Vagina (tissue), 2 donors: ENCODE measurements at regions not wholly inside any gene's neighbourhood (a gene's known extent, or its start where the extent isn't known, plus 50 kb on each side); places are given as distances from the start of the nearest gene placed in this dataset.

ENCODE experiments used
- DNase-seq, 2 donors: peaks; one replicate each; pipeline ENCODE4 v3.0.0-alpha.2; 2017; ENCODE audit errors: extremely low spot score in 2 of 2
- H3K27ac ChIP-seq: fragments of 200-600 bp; sonication (generic); one replicate; pipeline ENCODE4 v1.5.1; 2019
- H3K27me3 ChIP-seq: fragments of 200-600 bp; sonication (generic); one replicate; pipeline ENCODE4 v1.5.1; 2019
- H3K36me3 ChIP-seq, 2 donors: fragments of 200-600 bp; sonication (generic); one replicate each; pipeline ENCODE4 v1.5.1; 2017 to 2019
- H3K4me1 ChIP-seq: fragments of 200-600 bp; sonication (generic); one replicate; pipeline ENCODE4 v1.5.1; 2019
- H3K4me3 ChIP-seq, 2 donors: fragments of 200-600 bp; sonication (generic); 1 replicate in 1 of 2; 2 replicates in 1 of 2; pipeline ENCODE4 v1.5.1; 2016 to 2019
- H3K9me3 ChIP-seq: fragments of 200-600 bp; sonication (generic); one replicate; pipeline ENCODE4 v1.5.1; 2019
- POLR2A ChIP-seq, 2 donors: fragments of 450-650 bp; IDR thresholded peaks; one replicate each; pipeline ENCODE4 v1.6.1; 2017; ENCODE audit warnings: antibody characterized with exemption in 2 of 2, mild to moderate bottlenecking in 2 of 2, moderate library complexity in 2 of 2
- POLR2AphosphoS5 ChIP-seq, 2 donors: sonication (generic); formaldehyde crosslinking; IDR thresholded peaks; one replicate each; pipeline ENCODE4 v1.9.0; 2017; ENCODE audit warnings: antibody characterized with exemption in 2 of 2, mild to moderate bottlenecking in 2 of 2, low read depth in 1 of 2; ENCODE audit not compliant: insufficient read depth in 1 of 2
- intact Hi-C: fragments of 100-400 bp; cut with DNase I; formaldehyde crosslinking; loops from one replicate; pipeline ENCODE4 v1.15.1; 2023
- TF ChIP-seq, protein P1 (sequence below), 3 experiments: fragments of 450-650 bp in 2 of 3; fragments of 200-600 bp in 1 of 3; sonication (generic) in 1 of 3; IDR thresholded peaks; one replicate each; pipeline ENCODE4 v1.5.1; 2017 to 2019; ENCODE audit warnings: antibody characterized with exemption in 3 of 3, mild to moderate bottlenecking in 2 of 3, moderate library complexity in 2 of 3

DNA sequence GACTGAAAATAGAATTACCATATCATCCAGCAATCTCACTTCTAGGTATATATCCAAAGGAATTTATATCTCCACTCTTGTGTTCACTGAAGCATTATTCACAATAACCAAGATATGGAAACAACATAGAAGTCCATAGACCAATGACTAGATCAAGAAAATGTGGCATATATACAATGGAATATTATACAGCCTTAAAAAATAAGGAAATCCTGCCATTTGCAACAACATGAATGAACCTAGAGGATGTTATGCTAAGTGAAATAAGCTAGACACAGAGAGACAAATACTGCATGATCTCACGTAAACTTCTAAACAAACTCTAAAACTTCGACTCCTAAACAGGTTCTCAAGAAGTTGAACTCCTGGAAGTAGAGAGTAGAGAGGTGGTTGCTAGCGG lies 254.5 kb downstream of the SKIDA1 start:
- no peaks in the 10 kb centered on the region for H3K36me3 ChIP-seq
- no peak for TF ChIP-seq POLR2AphosphoS5 (IDR thresholded peaks at IDR 0.05; ENCODE audit: insufficient read depth in 1 of 2, low read depth in 1 of 2)
- TF ChIP-seq POLR2A (IDR thresholded peaks at IDR 0.05): no peak
- TF ChIP-seq, protein P1, sequence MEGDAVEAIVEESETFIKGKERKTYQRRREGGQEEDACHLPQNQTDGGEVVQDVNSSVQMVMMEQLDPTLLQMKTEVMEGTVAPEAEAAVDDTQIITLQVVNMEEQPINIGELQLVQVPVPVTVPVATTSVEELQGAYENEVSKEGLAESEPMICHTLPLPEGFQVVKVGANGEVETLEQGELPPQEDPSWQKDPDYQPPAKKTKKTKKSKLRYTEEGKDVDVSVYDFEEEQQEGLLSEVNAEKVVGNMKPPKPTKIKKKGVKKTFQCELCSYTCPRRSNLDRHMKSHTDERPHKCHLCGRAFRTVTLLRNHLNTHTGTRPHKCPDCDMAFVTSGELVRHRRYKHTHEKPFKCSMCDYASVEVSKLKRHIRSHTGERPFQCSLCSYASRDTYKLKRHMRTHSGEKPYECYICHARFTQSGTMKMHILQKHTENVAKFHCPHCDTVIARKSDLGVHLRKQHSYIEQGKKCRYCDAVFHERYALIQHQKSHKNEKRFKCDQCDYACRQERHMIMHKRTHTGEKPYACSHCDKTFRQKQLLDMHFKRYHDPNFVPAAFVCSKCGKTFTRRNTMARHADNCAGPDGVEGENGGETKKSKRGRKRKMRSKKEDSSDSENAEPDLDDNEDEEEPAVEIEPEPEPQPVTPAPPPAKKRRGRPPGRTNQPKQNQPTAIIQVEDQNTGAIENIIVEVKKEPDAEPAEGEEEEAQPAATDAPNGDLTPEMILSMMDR (IDR thresholded peaks at IDR 0.05): no peak
- no peaks in the 10 kb centered on the region for H3K4me1 ChIP-seq
- intact Hi-C loops: loop anchor here (10.0 kb wide), 1 partner anchor 416 kb away; no protein-coding TSS in a partner anchor
- H3K9me3 ChIP-seq: no peaks in the 10 kb centered on the region
- H3K27me3 ChIP-seq: no peaks in the 10 kb centered on the region
- no peak overlapping the region for H3K27ac ChIP-seq
- no peak overlapping the region for H3K4me3 ChIP-seq
- DNase-seq: no peak

DNA sequence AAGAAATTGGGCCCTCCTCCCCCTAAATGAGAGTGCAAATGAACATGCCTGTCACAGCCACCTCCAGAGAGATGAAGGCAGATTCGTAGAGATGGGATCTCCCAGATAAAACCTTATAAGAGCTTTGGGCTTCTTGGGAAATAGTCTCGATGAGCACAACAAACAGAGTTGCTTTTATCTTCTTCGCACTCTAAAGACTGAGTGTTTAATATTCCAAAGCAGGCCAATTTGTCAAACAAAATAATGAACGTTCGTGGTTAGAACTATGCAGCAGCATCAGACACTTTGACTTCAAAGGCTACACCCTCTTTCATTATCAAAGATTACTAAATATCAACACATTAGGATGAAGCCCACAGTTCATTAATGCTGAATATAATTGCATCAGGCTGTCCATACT lies 256.2 kb downstream of the SKIDA1 start:
- Histone ChIP-seq H3K4me1 (no peaks in the 10 kb centered on the region), H3K27me3 (no peaks in the 10 kb centered on the region), H3K4me3 (no peak overlapping the region), H3K27ac (no peak overlapping the region), H3K36me3 (no peaks in the 10 kb centered on the region), H3K9me3 (no peaks in the 10 kb centered on the region)
- no peak for DNase-seq
- no peak for TF ChIP-seq POLR2A (IDR thresholded peaks at IDR 0.05)
- no peak for TF ChIP-seq POLR2AphosphoS5 (IDR thresholded peaks at IDR 0.05; ENCODE audit: insufficient read depth in 1 of 2, low read depth in 1 of 2)
- TF ChIP-seq, protein P1 (IDR thresholded peaks at IDR 0.05): no peak
- intact Hi-C loops: loop anchor here (10.0 kb wide), 1 partner anchor 184 kb away; no protein-coding TSS in a partner anchor

DNA sequence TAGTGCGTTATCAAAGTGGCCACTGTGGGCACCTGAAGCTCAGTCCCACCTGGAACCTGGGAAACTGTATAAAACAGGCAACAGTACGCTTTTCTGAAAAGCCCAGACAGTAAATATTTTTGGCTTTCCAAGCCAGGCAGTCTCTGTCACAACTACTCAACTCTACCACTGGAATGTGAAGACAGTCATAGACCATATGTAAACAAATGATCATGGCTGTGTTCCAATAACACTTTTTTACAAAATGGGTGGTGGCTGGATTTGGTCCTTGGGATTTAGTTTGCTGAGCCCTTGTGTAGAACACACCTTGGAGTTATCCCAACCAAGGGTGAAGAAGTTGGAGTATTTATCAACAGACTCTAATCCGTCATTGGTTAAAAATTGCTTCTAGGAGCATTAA lies 259.9 kb downstream of the SKIDA1 start:
- intact Hi-C loops: loop anchor here (10.0 kb wide), 1 partner anchor 181 kb away; no protein-coding TSS in a partner anchor
- Histone ChIP-seq H3K27me3 (no peaks in the 10 kb centered on the region), H3K4me3 (no peak overlapping the region), H3K27ac (no peak overlapping the region), H3K9me3 (no peaks in the 10 kb centered on the region), H3K36me3 (no peaks in the 10 kb centered on the region), H3K4me1 (peaks cover 7% of the 10 kb centered on the region)
- TF ChIP-seq POLR2AphosphoS5 (IDR thresholded peaks at IDR 0.05; ENCODE audit: insufficient read depth in 1 of 2, low read depth in 1 of 2): no peak
- TF ChIP-seq, protein P1 (IDR thresholded peaks at IDR 0.05): no peak
- DNase-seq: no peak

DNA sequence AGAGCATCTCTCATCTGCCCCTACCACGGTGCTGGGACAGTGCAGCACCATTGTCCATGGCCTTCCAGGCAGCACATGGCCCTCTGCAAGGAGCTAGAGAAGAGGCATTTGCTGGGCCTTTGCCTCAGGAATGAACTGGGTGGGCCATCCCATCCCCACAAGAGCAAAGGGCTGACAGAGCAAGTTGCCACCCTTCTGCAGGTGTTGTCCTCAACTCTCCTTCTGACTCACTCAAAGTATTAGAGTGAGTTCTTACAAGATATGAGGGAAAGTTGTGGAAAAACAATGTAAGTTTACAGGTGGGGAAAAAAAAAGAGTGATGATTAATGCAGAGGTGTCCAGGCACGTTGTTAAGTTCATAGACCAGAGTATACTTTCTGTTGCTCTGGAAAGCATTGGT lies 261.2 kb downstream of the SKIDA1 start:
- intact Hi-C loops: loop anchor here (10.0 kb wide), 1 partner anchor 179 kb away; no protein-coding TSS in a partner anchor
- H3K27ac ChIP-seq: no peak overlapping the region

DNA sequence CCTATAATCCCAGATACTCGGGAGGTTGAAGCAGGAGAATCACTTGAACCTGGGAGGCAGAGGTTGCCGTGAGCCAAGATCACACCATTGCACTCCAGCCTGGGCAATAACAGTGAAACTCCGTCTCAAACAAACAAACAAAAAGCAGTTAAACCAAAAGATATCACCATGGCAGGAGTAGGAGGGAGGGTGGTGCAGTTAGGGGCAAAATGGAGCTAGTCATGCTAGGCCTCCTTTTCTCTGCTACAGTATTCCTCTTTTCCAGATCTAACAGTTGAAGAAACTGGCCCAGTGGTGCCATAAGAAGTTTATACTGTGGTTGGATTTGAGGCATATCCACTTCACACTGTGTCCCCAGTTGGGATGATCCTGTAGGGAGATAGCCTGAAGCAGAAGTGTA lies 261.6 kb downstream of the SKIDA1 start:
- H3K27me3 ChIP-seq: no peaks in the 10 kb centered on the region

More for the DNA sequence above, 261.2 kb downstream of the SKIDA1 start:
- H3K36me3 ChIP-seq: no peaks in the 10 kb centered on the region
- TF ChIP-seq, protein P1 (IDR thresholded peaks at IDR 0.05): no peak
- no peak for TF ChIP-seq POLR2AphosphoS5 (IDR thresholded peaks at IDR 0.05; ENCODE audit: insufficient read depth in 1 of 2, low read depth in 1 of 2)
- no peak for TF ChIP-seq POLR2A (IDR thresholded peaks at IDR 0.05)
- no peak overlapping the region for H3K4me3 ChIP-seq
- H3K9me3 ChIP-seq: no peaks in the 10 kb centered on the region
- H3K27me3 ChIP-seq: no peaks in the 10 kb centered on the region
- DNase-seq: no peak
- peaks cover 7% of the 10 kb centered on the region for H3K4me1 ChIP-seq

More for the DNA sequence above, 261.6 kb downstream of the SKIDA1 start:
- Histone ChIP-seq H3K4me1 (peaks cover 7% of the 10 kb centered on the region), H3K36me3 (no peaks in the 10 kb centered on the region), H3K27ac (no peak overlapping the region), H3K4me3 (no peak overlapping the region), H3K9me3 (no peaks in the 10 kb centered on the region)
- no peak for DNase-seq
- TF ChIP-seq POLR2AphosphoS5 (IDR thresholded peaks at IDR 0.05; ENCODE audit: insufficient read depth in 1 of 2, low read depth in 1 of 2) (no peak), POLR2A (IDR thresholded peaks at IDR 0.05) (no peak)
- TF ChIP-seq, protein P1 (IDR thresholded peaks at IDR 0.05): no peak
- intact Hi-C loops: loop anchor here (10.0 kb wide), 1 partner anchor 179 kb away; no protein-coding TSS in a partner anchor
